Esophagus muscularis mucosa (tissue), 3 donors: ENCODE measurements at regions not wholly inside any gene's neighbourhood (a gene's known extent, or its start where the extent isn't known, plus 50 kb on each side); places are given as distances from the start of the nearest gene placed in this dataset.
"Not testable (repeated sequence)": the region's sequence is repeated elsewhere in the genome, so short reads cannot be mapped to it uniquely, and the experiment has no call there.

Experiments
- POLR2A ChIP-seq: fragments of 450-650 bp; IDR thresholded peaks from one replicate; pipeline ENCODE4 v1.6.1; 2017; ENCODE audit warnings: antibody characterized with exemption, moderate library complexity, mild to moderate bottlenecking, low read depth
- POLR2AphosphoS5 ChIP-seq, 2 donors: sonication (generic); formaldehyde crosslinking; IDR thresholded peaks; one replicate each; pipeline ENCODE4 v1.6.1; 2017; ENCODE audit warnings: antibody characterized with exemption in 2 of 2
- TF ChIP-seq, protein P1 (sequence below), 3 experiments: fragments of 200-600 bp in 2 of 3; fragments of 450-650 bp in 1 of 3; sonication (generic) in 2 of 3; IDR thresholded peaks; one replicate each; pipeline ENCODE4 v1.5.1; 2017 to 2019; ENCODE audit warnings: antibody characterized with exemption in 3 of 3, mild to moderate bottlenecking in 2 of 3, moderate library complexity in 1 of 3

DNA sequence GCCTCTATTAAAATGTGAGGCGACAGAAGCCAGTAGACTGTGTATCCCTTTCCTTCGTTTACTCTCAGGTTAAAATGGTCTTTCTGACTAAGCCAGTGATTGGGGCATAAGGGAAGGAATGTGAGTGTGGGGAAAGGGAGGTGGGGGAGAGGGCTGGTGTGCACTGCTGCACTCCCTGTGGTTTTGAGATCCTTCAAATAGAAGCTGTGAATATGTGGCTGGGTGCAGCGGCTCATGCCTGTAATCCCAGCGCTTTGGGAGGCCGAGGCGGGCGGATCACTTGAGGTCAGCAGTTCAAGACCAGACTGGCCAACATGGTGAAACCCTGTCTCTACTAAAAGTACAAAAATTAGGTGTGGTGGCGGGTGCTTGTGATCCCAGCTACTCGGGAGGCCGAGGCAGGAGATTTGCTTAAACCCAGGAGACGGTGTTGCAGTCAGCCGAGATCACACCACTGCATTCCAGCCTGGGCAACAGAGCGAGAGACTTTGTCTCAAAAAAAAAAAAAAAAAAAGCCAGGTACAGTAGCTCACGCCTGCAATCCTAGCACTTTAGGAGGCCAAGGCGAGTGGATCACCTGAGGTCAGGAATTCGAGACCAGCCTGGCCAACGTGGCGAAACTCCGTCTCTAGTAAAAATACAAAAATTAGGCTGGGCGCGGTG is 78.8 kb downstream of the TOMM20 start:
- TF ChIP-seq, protein P1, sequence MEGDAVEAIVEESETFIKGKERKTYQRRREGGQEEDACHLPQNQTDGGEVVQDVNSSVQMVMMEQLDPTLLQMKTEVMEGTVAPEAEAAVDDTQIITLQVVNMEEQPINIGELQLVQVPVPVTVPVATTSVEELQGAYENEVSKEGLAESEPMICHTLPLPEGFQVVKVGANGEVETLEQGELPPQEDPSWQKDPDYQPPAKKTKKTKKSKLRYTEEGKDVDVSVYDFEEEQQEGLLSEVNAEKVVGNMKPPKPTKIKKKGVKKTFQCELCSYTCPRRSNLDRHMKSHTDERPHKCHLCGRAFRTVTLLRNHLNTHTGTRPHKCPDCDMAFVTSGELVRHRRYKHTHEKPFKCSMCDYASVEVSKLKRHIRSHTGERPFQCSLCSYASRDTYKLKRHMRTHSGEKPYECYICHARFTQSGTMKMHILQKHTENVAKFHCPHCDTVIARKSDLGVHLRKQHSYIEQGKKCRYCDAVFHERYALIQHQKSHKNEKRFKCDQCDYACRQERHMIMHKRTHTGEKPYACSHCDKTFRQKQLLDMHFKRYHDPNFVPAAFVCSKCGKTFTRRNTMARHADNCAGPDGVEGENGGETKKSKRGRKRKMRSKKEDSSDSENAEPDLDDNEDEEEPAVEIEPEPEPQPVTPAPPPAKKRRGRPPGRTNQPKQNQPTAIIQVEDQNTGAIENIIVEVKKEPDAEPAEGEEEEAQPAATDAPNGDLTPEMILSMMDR (IDR thresholded peaks at IDR 0.05): not testable (repeated sequence)
- TF ChIP-seq POLR2A; POLR2AphosphoS5 (IDR thresholded peaks at IDR 0.05): not testable (repeated sequence)
